Activated CD4-positive, alpha-beta T cell treated with anti-CD3 and anti-CD28 coated beads, Interleukin-2, amount 50 U/mL, for 24 hours (primary cell): ENCODE measurements at regions not wholly inside any gene's neighbourhood (a gene's known extent, or its start where the extent isn't known, plus 50 kb on each side); places are given as distances from the start of the nearest gene placed in this dataset.
"Not testable (repeated sequence)": the region's sequence is repeated elsewhere in the genome, so short reads cannot be mapped to it uniquely, and the experiment has no call there.

Source experiments
- DNase-seq, 2 donors: peaks; one replicate each; pipeline ENCODE4 v3.0.0-alpha.2; 2020; ENCODE audit warnings: low read depth in 1 of 2, low spot score in 1 of 2

DNA sequence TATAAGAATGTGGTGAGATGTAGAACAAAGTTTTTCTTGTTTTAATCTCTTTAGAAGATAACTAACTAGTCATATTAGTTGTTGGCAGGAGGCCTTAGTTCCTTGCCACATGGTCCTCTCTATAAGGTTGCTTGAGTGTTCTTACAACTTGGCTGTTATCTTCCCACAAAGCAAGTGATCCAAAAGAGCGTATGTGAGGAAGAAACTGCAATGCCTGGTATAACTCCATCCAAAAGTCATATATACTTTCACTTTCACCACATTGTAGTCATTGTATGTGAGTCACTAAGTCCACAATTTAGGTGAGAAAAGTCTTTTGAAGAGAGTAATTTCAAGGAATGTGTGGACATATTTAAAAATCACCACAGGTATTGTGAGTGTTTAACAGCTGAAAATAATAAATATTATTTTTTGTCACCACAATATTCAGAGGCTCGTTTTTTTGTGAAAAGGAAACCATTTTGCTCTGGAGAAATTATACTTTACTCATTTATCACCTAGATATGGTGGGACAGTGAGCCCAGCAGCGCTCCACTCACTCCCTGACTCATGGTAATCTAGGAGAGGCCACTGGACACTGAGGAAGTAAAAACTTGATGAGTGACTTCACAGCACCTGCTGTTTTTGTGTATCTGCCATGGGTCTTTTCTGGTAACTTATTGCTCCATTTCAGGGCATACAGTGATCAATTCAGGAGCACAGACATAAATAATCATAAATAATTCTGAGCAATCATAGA is 369.4 kb upstream of the NDST3 start:
- DNase-seq, result no peak

DNA sequence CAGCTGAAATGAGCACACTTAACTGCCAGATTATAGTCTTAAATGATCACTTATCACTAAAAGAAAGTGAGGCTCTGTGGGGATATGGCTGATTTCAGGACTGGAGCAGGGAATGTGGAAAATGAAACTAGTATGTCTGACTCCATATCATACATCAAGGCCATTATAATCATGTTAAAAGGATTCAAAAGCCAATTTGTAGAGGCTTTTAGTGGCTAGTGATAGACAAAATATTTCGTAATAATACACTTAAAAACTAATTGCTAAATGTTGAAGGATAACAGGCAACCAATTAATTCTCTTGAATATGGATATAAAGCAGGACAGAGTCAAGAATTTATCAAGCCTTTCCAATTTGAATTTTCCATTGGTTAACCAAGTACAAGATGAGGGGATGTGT is 358.1 kb upstream of the NDST3 start:
- DNase-seq, result no peak

DNA sequence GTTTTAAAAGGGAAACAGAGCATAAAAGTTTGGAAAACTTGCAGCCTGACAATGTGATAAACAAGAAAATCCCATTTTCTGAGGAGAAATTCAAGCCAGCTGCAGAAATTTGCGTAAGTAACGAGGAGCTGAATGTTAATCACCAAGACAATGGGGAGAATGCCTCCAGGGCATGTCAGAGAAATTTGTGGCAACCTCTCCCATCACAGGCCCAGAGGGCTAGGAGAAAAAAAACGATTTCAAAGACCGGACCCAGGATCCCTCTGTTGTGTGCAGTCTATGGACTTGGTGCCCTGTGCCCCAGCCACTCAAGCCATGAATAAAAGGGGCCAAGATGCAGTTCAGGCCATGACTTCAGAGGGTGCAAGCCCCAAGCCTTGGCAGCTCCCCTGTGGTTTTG is 355.4 kb upstream of the NDST3 start:
- no peak for DNase-seq

DNA sequence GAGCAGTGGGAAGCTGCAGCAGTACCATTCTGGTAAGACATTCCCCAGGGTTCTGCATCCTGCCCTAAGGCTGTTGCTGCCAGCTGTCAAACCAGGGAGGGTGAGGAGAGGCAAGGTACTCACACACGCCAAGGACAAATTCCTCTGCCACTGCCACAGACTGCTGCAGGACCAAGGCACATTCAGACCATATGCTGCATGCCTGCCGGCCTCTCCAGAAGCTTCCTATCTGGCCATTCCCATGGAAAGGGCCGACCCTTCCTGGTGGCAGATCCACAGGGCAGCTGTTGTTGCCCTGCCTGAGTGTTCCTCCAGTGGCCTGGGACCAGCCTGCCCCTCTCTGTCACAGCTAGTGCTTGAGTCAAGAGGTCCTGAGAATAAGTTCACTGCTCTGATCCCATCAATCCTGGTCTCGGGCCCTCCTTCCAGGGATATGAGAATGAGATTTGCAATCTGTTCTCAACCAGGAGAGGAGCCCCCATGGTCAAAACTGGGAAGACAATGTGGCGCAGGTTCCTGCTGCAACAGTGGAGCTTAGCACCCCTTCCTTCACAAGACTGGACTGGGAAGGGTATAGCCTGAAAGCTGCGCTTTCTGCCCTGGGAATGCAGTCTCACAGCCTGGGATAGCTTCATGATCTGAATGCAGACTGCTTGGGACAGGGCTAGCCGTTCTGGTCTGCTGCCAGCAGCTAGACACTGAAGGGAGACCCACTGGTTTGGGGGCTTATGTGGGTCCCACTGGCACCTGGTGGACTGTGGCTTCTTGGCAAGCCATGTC is 342.5 kb upstream of the NDST3 start:
- DNase-seq, result no peak

DNA sequence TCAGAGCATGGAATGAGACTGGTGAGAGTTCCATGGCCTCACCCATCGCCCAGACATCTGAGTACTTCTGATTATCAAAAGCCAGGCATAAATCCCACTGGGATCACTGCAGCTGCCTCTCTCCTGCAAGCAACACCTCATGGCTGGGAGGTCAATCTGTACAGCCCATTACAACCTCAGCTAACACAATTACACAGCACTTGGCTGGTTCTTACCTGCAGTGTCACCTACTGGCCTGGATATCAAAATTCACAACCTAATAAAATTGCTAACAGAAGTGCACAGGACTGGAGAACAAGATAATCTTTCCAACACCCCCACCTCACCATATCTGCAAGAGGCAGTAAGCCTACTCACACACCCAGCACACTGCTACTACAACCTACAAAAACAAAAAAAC is 341.7 kb upstream of the NDST3 start:
- no peak for DNase-seq

DNA sequence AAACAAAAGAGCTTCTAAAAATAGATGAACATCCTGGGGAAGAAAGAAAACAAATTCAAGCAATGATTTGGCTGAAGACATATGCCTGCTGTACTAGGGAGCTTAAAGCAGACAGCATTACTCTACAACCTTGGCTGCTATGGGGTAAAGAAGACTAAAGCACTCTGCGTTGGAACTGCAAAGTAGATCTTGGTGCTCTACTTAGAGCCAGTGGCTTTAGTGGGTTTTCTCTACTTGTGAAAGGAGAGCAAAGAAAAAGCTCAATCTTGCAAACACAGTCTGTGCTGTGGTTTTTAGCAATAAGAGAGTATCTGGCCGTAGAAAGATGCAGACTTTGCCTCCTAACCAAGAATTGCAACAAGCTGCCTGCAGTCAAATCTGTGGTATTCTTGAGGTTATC is 334.7 kb upstream of the NDST3 start:
- no peak for DNase-seq

DNA sequence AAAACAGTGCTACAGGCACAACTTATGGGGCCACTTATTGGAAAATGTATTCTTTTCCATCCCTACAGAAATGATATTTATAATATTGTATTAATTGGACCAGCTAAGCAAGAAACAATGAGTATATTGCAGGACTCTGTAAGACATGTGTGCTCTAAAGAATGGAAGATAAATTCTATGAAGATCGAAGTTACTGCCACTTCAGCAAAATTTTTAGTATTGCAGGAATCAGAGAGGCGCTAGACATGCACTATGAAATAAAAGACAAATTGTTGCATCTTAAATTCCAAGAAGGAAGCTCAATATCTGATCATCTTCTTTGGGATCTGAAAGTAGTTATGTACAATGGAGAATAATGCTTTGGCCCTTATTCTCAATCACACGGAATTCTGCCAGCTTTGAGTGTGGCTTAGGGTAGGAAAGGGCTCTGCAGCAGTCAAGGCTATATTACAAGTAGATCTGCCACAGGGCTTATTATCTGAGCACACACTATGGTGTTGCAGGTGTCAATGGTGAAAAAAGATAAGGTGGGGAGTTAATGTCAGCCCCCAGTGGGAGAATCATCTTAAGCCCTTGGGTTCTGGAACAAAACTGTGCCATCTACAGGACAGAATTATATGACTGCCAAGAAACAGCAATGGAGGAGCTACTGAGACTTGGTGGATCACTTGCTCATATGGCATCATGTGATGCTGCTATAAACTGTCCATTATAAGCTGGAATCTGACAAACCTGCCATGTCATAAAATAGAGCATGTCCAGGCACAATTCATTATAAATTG is 334.0 kb upstream of the NDST3 start:
- no peak for DNase-seq

DNA sequence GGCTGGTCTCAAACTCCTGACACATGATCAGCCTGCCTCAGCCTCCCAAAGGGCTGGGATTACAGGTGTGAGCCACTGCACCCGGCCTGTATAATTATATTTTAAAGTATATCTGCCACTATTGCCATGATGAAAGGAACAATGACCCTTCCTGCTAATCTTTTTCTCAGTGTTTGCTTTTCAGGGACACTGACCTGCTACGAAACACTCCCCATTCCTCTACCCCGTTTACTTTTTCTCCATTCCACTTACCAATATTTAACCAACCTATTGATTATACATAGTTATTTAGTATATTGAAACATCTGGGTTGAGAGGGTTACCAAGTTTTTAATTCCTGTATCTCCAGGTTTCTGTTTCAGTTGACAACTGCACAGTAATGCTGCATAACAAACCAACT is 331.9 kb upstream of the NDST3 start:
- no peak for DNase-seq

DNA sequence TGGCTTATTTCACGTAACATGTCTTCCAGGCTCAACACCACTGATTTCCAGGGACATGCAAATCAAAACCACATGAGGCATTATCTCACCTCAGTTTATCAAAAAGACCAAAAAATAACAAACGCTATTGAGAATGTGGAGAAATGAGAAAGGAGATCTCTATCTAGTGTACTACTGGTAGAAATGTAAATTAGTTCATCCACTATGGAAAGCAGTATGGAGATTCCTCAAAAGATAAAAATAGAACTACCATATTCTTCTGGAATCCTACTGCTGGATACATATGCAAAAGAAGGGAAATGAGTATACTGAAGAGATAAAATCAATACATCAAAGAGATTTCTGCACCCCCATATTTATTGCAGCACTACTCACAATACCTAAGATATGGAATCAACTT is 329.6 kb upstream of the NDST3 start:
- no peak for DNase-seq

DNA sequence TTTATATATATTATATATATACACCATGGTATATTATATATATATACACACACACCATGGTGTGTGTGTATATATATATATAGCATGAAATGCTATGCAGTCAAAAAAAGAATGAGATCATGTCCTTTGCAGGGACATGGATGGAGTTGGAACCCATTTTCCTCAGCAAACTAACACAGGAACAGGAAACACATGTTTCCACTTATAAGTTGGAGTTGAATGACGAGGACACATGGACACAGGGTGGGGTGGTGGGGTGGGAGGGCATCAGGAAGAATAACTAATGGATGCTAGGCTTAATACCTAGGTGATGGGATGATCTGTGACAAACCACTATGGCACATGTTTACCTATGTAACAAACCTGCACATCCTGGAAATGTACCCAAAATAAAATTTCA is 293.6 kb upstream of the NDST3 start:
- no peak for DNase-seq

DNA sequence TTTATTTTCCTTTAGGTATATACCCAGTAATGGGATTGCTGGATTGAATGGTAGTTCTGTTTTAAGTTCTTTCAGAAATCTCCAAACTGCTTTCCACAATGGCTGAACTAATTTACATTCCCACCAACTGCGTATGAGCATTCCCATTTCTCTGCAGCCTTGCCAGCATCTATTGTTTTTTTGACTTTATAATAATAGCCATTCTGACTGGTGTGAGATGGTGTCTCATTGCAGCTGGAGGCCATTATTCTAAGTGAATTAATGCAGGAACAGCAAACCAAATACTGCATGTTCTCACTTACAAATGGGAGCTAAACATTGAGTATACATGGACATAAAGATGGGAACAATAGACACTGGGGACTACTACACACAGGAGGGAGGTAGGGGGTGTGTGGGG is 288.9 kb upstream of the NDST3 start:
- not testable (repeated sequence) for DNase-seq

DNA sequence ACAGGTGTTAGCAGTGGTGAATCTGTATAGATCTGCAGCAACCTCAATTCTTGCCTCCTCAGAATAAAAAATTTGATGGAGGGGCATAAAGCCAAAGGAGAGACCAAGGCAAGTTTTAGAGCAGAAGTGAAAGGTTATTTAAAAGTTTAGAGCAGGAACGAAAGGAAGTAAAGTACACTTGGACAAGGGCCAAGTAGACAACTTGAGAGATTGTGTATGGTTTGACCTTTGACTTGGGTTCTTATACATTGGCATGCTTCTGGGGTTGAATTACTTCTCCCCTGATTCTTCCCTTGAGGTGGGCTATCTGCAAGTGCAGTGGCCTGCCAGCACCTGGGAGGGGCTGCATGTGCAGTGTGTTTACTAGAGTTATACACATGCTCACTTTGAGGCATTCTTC is 278.8 kb upstream of the NDST3 start:
- DNase-seq, result no peak

DNA sequence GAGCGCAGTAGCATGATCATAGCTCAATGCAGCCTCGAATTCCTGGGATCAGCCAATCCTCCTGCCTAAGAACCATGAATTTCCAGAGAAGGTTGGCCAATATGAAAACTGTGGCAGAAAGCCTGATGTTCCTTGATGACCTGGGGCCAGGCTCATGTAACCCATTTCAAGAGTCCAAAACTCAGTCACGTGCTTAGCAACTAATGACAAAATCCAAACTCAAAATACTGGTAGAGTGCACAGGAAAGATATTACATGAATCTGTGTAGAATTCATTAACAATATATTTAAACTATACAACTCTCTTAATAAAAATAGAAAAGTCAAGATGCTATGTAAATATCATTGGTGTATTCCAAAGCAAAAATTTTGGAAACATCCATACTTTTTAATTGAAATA is 265.7 kb upstream of the NDST3 start:
- DNase-seq, result no peak

DNA sequence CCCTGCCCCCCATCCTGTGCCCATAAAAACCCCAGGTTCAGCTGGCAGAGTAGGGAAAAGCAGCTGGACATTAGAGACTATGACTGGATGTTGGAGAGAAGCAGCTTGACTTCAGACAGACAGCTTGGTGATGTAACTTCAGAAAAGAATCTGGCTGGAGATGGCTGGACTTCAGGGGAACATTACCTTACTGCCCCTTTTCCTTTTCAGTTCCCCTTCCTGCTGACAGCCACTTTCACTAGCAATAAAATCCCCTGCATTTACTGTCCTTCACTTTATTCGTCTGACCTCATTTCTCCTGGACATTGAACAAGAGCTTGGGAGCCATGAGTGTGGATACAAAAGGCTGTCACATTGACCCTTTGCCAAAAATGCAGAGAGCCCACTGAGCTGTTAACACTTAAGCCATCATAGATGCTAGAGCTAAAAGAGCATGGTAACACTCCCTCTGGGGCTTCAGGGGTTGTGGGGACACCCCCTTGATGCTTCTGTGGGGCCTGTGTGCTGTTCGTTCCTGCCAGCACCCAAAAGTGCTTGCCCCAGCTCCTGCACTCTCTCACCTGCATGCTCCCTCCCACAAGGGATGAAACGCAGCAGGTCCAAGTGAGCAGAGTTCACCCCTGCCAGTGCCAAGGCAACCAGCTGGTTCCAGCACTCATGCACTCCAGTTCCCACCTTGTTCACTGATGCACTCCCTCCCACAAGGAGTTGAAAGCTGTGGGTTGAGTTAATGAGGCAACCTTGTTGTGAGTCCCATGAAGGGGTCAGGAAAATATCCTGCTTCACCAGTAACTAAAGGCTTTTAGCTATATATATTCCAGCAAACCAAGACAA is 263.8 kb upstream of the NDST3 start:
- DNase-seq, result no peak

DNA sequence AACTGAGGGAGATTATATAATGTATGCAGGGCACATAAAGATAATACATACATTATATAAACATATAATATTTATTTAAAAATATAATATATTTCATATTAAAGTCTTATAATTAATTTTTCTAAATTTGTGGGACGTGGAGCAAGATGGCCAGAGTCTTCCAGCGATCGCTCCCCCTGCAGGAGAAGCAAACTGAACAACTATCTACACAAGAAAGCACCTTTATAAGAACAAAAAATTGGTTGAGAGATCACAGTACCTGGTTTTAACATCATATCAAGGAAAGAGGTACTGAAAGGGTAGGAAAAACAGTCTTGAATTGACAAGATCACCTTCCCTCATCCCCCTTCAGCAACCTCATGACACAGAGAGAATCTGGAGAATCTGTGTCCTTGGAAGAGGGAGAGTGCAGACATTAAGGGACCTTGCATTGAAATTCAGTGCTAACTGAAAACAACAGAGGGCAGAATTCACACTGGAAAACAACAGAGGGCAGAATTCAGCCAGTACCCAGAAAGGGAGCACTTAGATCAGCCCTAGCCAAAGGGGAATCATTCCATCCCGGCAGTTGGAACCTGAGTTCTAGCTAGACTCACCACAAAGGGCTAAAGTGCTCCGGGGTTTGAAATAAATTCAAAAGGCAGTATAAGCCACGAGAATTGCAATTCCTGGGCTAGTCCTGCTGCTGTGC is 262.5 kb upstream of the NDST3 start:
- no peak for DNase-seq

DNA sequence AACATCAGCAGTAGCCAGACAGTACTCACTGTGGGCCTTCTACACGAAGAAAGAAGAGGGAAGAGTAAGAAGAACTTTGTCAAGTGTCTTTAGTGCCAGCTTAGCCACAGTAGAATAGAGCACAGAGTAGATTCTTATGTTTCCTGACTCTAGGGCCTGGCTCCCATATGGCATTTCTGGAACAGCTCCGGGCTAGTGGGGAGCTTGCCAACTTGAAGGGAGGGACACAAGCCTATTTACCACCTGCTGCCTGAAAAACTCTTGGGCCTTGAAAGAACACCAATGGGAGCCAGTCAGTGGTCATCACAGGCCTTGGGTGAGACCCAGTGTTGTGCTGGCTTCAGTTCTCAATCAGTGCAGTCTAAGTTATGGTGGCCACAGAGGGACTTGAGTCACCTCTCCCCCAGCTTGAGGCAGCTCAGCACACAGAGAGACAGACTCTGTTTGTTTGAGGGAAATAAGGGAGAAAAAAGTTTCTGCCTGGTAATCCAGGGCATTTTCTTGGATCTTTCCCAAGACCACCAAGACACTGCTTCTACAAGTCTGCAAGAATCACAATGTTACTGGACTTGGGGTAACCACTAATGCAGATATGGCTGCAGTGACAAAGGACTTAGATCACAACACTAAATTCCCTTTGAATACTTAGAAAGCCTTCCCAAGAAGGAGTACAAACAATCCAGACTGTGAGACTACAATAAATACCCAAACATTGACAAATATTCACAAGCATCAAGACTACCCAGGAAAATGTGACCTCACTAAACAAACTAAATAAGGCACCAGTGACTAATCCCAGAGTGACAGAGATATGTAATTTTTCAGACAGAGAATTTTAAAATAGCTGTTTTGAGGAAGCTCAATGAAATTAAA is 261.0 kb upstream of the NDST3 start:
- no peak for DNase-seq

DNA sequence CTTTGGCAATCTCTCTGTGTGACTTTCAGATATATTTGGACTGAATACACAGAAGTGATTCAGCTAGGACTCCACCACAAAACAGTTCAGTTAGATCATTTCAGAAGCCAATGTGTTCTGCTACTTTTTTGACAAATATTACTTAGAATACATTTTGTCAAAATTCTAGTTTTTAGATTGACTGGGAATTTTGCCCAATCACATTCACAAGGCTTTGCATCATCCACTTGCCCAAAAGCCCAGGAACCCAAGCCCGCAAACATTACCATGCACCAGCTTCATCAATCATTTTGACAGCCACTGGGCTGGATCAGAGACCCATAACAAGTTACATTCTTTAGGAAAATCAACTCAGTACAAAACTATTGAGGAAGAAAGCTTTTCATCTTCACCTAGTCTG is 256.6 kb upstream of the NDST3 start:
- no peak for DNase-seq

DNA sequence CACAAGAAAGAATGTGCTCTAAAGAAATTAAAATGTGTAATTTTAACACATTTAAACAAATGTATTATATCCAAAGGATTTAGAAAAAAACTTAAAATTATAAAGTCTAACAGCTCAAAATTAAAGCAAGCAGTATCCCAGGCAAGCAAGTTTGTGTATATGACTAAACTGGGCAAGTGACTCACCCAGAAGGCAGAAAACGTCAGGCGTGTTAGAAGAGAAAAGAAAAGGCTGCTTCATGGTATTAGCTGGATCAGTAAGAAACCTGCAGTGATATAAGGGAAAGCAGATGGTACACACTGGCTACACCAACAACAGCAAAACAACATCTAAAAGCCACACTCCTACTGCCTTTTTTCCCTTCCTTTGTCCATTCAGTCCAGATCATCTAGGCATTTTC is 250.6 kb upstream of the NDST3 start:
- DNase-seq, result no peak

DNA sequence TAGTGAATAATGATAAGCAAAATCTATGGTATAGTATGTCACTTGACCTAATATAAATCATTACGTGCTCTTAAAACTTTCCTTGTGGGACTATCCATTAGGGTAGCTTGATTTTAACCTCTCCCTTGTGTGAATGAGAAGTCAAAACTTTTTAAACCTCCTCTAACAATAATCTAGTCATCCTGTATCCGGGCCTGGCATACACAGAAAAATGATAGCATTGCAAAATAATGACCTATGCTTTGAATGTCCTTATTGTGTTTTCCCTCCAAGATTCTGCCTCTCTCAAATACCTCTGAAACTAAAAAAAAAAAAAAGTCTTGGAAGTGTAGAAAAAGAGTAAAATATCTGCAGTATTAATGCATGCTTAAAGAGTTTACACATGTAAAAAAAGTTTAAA is 250.0 kb upstream of the NDST3 start:
- no peak for DNase-seq

DNA sequence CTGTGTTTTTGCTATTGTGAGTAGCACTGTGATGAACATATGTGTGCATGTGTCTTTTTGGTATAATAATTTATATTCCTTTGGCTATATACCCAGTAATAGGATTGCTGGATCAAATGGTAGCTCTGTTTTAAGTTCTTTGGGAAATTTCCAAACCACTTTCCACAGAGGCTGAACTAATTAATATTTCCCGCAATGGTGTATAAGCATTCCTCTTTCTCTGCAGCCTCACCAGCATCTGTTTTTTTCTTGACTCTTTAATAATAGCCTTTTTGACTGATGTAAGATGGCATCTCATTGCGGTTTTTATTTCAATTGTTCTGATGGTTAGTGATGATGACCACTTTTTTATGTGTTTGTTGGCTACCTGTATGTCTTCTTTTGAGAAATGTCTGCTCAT is 247.7 kb upstream of the NDST3 start:
- no peak for DNase-seq
